ENCODE measurements at regions not wholly inside any gene's neighbourhood (a gene's known extent, or its start where the extent isn't known, plus 50 kb on each side); places are given as distances from the start of the nearest gene placed in this dataset.

DNA sequence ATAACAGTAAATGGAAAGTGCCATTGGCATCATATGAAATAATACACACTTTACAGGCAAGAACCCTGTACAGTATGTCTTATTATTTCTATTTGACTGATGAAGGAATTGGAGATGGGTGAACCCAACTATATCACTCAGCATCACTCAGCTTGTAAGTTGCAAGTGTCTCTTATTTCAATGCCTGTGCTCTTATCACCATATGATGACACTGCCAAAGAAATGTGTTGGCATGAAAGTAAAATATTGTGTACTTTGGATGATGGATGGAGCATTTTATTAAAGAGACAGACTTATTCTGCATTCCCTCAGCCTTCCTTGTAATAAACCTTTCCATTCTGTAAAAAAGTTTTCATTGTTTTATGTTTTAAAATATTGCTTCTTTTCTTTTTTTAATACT, 927.5 kb upstream of the VRK2 start:
- TF ChIP-seq EZH2 (IDR thresholded peaks at IDR 0.05) (no peak), POLR2AphosphoS5 (IDR thresholded peaks at IDR 0.05; ENCODE audit: borderline replicate concordance, low read depth, low read length) (no peak), FOXP2 (optimal IDR thresholded peaks at IDR 0.05; ENCODE audit: control extremely low read depth, extremely low read length, insufficient read depth) (no peak)
